ENCODE measurements at regions not wholly inside any gene's neighbourhood (a gene's known extent, or its start where the extent isn't known, plus 50 kb on each side); places are given as distances from the start of the nearest gene placed in this dataset.

DNA sequence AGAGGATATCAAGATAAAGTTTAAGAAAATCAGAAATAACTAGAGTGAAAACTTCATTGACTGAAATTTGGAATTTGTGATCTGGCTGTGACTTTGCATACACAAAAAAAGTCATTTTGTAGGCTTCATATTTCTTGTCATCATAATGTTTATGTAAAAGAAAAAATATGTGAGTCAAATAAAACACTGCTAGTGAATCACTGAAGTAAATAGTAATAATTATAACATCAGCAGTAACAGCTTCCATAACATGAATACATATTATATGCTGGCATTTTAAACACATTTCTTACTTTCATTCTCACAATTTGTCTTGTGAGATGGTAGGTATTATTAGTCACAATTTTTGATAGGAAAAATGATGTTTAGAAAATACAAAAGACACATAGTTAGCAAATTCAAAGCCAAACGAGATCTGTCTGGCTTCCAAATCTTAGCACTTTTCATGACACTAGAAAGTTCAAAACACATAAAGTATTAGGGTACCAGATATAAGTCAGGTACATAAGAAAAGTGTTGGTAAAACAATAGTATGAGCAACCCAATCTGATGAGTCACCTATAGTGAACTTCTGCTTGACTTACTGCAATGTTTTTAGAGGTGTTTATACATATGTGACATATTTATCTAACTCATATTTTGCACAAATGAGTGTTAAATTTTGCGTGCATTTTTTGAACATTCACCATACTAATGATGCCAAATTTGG lies 241.0 kb upstream of the SNX7 start:
- FAIRE-seq: no peak

DNA sequence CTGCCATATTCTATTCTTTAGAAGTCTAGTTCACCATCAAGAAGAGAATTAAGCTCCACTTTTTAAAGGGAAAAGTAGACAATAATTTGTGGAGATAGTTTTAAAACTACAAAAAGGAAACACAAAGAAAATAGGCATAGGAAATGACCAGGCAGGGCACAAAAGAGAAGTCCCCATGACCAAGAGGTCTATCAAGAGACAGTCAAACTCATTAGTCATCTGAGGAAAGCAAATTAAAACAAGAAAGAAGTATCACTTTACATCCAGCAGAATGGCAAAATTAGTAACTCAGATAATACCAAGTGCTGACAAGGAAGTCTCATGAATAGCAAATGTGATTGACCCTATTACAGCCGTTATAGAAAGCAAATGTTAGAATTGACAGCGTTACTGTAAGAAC lies 243.7 kb upstream of the SNX7 start:
- FAIRE-seq: no peak

DNA sequence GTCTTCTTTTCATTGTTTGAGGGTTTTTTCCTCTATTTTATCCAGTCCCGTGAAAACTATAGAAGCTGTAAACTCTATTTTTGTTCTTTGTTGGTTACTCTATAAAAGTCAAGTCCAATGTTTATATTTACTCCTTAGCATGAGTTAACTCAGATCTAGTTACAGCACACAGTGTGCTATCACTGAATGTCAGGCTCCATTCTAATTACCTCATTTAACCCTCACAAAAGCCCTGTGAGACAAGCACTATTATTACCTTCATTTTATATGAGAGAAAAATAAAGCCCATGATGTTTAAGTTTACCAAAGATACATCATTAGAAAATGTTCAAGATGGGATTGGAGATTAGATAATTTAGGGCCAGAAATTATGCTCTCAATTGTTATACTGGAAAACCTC lies 251.4 kb upstream of the SNX7 start:
- FAIRE-seq: no peak

DNA sequence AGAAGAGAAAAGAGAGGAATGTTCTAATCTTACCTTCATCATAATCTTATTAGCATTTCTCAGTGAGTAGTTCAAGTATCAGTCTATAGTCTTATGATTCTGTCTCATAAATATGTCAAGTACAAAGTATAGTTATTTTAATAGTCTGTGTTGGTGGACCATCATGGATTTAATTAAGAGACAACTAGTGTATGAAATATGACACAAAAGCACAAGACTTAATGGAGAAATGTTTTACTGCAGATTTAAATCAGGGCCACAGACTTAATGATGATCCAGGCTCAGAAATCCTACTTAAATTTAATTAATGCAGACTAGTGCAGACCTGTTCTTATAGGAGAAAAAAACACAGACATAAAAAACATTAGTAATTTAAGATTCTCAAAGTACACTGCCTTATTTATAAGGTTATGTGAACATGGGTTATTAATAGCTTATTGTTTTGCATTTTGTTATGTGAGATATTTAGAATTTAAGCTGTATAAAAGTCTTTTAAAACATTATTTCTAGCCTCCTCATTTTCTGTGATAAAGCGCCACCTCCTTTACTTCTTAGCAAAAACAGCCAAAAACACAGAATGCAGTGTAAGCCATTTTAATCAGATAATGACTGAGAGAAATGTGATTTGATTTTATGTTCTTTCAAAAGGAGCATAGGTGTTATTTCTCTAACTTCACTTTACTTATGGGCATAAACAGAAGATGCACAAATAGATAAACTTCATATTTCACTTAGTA lies 255.0 kb upstream of the SNX7 start:
- FAIRE-seq: no peak

DNA sequence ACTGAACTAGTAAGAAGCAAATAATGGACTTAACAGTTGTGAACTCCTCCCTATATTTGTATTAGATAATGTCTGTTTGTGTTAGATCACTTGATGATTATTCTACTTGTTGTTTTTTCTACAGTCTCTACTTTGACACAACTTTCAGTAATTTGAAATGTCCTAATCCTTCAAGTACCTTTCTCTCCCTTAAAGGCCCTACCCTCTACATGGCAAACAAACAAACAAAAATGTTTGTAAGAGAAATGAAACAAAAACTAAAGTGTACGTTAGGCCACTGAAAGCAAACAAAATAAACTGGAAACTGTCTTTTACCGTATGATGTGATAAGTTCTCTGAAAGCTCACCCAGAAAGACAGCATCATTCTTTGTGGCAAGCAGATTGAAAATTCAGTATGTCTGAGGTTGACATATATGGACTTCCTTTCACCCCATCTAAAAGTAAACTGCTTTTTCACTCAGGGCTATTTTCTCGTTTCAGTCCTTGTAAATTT lies 255.9 kb upstream of the SNX7 start:
- FAIRE-seq: no peak

DNA sequence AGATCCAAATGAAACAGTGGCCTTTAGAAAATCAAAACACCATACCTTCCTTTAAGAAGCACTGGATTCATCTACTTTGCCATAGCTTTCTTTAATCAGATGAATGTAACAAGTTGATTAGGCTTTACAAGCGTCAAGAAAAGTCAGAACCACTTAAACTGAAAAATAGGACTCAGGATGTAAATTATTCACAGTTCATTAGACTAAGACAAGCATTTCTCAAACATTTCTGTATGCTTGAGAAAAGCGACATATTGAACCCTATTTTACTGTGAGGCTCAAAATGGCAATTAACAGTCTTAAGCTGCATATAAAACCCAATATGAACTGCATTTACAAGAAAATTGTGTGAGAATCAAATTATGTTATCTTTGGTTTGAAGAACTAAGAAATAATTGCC lies 256.7 kb upstream of the SNX7 start:
- no peak for FAIRE-seq

DNA sequence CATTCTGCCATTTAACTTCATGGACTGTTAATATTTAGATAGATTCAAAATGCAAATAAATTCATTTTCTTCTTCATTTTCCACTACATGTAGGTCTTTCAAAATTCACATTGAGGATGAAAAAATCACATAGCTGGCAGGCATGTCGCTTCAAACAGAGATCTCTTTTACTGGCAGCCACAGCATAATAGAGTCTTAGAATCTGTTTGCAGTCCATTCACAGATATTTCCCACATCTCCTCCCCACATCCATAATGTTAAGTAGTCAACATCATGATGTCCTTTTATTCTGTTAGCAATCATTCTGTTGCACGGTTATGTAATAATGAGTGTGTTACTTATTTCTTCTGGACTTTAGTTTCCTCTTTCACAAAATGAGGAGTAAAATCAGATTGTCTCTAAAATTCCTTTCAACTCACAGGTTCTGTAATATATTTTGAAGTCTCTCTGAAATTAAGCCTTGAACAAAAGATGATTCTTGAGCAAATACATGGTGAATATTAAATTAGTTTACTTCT lies 257.5 kb upstream of the SNX7 start:
- no peak for FAIRE-seq

DNA sequence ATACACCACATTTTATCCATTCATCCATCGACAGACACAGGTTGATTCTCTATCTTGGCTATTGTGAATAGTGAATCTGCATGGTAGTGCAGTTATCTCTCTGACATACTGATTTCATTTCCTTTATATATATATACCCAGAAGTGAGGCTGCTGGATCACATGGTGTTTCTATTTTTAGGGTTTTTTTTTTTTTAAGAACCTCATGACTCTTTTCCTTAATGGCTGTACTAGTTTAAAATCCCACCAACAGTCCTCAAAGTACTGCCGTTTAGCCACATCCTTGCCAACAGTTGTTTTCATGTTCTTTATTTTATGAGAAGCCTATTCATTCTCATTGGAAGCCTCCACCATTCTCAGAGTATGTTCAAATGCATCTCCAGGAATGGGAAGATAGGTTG lies 258.7 kb upstream of the SNX7 start:
- no peak for FAIRE-seq

DNA sequence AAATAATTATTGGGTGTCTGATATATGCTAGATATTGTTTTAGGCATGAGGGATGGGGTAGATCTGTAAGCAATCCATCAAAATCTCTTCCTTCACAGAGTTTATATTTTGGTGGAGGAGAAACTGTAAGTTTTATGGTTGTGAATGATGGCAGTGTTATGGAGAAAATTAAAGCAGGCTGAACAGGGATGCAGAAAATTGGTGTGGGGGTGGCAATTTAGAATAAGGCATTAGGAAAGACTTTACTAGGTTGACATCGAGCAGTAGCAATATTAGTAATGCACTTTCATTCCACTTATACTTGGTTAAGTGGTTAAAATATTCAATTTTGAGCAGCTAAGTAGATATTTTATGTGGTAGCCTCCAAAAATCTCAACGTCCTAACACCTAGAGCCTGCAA lies 261.1 kb upstream of the SNX7 start:
- FAIRE-seq: no peak

DNA sequence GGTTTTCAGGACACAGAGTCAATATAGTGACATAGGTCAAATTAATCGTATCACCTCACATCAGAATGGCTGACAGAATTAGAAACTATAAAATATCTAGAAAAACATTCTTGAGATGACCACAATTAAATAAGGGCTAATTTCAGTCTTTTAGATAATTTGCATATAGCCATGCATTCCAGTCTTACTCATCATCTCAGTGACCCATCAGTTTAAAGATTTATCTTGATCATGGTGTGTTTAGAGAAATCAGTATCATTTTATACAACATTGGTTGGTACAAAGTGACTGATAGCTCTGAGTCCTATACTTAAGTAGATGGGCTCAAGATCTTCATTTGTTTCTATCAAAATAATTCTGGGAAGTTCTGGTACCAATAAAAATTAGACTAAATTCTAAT lies 262.3 kb upstream of the SNX7 start:
- FAIRE-seq: no peak

DNA sequence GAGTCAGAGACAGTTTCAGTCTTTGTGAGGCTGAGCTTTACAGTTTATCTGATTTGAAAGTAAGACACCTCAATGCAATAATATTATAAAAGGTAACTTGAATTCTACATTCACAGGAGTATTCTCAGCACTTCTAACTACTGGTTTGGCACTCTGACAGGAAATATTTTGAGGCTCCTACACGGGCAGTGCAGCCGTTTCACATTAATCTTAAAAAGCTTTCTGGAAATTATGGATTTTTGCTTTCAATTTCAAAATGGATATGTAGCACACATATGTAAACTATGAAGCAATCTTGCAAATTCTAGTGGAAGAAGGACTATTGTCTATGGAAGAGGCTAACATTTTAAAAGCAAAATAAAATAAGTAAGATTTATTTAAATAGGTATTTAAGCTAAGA lies 262.9 kb upstream of the SNX7 start:
- no peak for FAIRE-seq

DNA sequence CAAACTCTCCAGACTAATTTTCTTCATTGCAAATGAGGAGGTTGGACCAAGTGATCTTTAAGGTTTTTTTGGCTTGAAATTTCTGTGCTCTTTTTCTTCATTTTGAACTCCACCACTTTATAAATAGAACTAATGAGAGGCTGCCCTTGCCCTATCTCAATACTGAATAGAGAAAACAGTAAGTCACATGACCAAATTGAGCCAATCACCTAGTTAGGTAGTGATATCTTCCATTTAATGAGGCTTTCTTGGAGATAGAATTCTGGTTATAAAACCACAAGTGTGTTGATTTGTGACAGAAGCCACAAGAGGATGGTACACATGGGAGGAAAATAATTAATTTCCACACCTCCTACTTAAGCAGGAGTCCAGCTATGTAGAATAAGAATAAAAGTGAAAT lies 263.4 kb upstream of the SNX7 start:
- no peak for FAIRE-seq

DNA sequence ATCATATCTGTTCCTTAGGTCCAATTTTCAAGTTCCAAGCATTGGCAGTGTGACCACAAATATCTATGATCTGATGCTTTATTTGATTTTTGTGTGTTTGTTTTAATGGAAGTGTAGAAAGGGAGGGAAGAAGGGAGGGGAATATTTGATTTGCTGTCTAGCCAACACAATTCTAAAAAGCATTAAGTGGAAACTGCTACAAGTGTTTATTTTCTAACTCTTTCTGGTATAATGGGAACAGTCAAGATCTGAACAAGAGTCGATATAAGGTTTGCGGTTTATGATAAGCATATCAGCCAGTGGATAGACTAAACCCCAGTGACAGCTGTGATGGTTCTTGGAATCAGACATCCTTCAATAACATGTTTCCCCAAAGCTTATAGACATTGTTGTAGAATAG lies 267.8 kb upstream of the SNX7 start:
- FAIRE-seq: no peak

DNA sequence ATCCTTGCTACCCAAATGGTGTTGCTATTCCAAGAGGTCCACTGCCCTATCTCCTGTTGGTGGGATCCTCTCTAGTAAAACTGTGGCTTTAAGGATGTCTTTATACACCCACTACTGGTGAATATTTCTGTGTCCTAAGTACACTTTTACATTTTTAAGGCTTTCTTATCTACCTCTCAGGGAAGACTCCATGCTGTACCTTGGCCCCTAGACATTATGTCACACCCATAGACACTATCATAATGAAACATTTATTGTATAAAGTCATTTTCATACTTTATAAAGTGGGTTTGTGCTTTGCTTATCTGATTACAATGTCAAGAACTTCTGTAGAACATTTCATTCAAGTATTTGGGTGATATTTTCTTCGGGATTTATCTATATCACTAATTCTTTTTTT lies 270.3 kb upstream of the SNX7 start:
- no peak for FAIRE-seq

DNA sequence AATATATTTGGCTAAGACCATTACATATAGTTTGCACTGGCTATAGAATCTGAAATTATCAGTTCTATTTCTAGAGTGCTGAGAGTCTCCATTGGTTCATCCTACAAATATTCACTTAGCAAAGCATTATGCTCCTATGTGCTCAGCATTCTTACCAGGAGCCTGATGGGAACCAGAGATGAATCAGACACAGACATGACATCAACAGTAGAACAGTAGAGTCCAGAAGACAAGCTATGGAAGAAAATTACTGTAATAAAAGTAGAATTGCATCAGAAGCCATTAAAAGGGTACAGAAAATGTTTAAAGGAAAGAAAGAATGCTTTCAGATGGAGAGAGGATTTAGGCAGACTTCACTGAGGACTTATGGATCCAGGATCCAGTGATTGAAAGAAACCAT lies 271.7 kb upstream of the SNX7 start:
- FAIRE-seq: no peak

DNA sequence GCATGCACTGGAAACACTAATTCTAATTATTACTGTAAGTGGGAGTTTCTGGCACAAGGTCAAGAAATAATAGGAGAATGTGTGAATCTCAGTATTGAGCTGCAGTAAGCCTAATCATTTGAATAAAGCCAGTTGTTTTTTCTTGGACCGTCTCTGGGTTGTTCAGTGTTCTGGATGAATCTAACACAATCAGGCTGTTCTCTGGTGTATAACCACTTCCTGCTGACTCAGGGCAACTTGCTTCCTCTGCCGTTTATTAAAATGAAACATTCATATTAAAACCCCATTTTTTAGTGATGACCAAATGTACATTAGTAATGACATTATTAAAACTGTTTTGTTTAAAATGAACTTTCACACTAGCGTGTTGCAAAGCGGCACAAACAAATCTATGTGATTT lies 273.1 kb upstream of the SNX7 start:
- no peak for FAIRE-seq

DNA sequence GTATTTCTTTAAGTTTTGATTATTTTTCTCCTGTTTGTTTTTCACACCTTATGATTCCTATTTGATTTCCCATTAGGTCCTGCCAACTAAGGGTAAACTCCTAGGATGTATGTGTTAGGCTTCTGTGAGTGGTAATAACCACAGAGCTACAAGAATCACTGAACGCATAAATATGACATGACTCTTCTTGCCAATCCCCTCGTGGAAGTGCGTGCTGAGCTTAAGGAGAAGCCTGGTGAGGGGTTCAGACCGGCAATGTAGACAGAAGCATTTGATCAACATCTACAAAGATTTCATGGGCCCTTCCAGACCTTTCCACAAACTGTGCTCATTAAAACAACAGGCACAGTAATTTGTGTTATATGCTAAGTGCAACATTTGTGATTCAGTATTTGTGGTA lies 273.8 kb upstream of the SNX7 start:
- no peak for FAIRE-seq

DNA sequence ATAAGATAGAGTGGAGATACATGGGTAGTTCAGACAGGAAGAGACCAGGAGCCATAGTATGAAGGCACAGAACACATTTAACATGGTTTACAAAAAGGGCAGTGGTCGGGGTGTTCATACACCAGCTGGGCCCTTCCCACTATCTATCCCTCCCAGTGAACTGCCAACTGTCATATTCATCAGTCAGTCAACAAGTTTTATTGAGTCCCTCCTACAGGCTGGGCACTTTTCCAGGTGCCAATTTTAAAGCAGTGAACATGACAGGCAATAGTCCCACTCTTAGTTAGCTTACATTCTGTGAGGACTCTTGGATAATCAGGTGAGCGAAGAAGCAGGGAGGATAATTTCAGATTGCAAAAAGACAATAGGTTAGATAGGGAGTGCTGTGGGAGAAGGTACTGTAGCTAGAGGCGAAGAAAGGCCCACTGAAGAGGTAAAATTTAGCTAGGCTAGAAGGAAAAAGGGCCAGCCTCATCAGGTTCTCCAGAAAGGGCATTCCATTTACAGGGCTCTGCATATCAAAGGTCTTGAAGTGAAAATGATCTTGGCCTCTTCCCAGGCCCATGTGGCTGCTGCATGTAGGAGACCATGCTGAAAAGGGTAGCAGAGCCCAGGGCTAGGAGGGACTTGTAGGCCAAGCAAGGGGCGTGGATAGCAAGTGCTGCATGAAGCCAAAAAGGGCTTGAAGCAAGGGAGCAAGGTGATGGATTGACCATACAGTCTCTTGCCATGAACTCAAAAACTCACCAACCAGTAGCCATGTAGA lies 274.7 kb upstream of the SNX7 start:
- no peak for FAIRE-seq

DNA sequence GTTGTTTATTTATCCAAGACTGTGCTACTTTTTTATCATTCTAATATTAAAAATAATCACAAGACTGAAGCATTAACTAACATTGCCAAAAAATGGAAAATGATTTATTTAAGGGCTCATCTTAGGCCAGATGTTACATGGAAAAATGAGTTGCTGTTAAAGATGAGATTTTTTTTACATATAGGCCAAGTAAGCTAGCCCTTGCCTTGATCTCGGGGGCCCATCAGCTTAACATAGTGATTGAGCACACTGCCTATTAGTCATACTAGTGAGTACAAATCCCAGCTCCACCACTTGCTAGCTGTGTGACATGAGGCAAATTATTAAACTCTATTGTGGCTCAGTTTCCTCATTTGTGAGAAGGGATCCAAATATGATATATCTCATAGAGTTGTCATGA lies 275.9 kb upstream of the SNX7 start:
- FAIRE-seq: no peak

DNA sequence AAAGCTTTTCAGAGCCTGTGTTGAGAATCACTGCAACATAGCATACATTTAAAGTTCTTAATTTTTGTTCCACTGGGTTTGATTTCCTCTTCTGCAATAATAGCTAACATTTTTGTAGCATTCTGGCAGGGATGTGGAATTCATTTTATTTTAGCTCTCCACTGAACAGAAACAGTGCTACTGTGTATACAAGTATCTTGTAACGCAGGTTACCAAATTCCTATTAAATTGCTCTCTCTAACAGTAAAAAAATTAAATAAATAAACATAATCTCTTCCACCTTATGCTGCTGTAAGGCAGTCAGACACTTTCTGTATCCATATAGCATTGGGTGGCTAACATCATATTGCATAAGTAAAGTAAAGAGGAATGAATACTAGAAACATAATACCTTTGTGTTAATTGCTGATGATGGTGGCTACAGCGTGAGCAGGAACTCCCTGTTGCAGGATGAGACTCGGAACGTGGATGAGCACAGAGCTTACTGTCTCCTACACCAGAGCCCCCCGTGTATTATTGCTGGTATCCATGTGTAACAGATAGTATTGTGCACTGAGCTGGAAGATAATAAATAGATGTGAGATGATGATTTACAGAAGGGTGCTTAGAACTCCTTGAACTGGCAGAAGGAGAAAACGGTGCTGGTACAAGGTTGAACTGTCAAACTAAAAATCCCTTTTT lies 276.9 kb upstream of the SNX7 start:
- FAIRE-seq: no peak

DNA sequence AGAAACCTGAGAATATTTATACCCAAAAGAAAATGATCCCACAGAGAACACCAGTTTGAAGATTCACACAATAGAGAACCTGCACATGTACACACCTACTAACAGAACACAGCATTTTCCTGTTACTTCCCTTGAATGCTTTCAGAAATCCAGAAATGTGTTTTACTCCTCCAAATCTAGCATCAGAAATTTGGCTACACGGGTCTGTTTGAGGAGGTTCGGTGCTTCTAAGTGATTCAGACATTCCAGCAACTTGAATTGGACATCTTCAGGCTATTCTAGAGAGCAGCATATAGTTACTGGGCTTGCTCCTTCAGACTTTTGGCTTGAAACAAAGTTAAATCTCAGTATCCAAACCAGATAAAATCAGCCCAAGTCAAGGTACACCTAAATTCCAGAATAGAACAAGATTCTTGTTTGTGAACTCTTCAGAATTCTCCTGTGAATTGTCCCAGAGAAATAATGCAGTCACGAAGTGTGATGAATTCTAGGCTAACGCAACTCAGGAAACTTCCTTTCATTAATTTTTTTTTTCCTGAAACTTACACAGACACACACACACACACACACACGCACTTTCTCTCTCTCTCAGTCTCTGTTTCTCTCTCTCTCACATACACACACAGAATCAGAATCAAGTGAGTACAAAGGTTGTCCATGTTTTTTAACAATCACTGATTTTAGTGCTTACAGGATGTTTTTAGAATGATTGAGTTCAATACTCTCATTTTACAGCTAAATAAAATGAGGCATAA lies 278.4 kb upstream of the SNX7 start:
- no peak for FAIRE-seq

DNA sequence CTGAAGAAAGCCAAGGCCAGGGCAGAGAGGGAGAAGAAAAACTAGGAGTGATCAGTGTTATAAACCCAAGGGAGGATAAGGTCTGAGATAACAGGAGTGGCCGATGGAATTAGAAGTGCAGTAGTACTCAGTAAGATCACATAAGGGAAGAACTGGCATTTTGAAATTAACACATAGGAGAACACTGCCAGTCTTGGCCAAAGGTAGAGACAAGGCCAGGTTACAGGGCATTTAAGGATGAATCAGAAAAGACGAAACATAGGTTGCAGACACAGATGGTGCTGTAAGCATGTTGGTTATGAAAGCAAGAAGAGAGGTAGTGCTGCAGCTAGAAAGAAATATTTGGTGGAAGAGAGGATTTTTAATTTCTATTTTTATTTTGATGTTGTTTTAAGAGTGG lies 278.9 kb upstream of the SNX7 start:
- FAIRE-seq: no peak
